Tibial artery (tissue), 4 donors: ENCODE measurements at regions not wholly inside any gene's neighbourhood (a gene's known extent, or its start where the extent isn't known, plus 50 kb on each side); places are given as distances from the start of the nearest gene placed in this dataset.
A peak's percentile ranks its signal among the peaks of the same experiment; 100 is the strongest.

ENCODE experiments used
- DNase-seq, 2 donors: peaks; one replicate each; pipeline ENCODE4 v3.0.0-alpha.2; 2019
- H3K27ac ChIP-seq, 2 donors: fragments of 200-600 bp; sonication (generic) in 1 of 2; 1 replicate in 1 of 2; 2 replicates in 1 of 2; pipeline ENCODE4 v1.5.1; 2018 to 2019; ENCODE audit warnings: mild to moderate bottlenecking in 1 of 2
- H3K27me3 ChIP-seq, 2 donors: fragments of 200-600 bp; sonication (generic) in 1 of 2; one replicate each; pipeline versions ENCODE4 v1.5.1 to v1.6.0; 2016 to 2019
- H3K36me3 ChIP-seq, 3 donors: fragments of 200-600 bp; sonication (generic) in 2 of 3; one replicate each; pipeline ENCODE4 v1.5.1; 2016 to 2019; ENCODE audit warnings: mild to moderate bottlenecking in 2 of 3
- H3K4me1 ChIP-seq, 4 donors: fragments of 200-600 bp; sonication (generic) in 2 of 4; 1 replicate in 3 of 4; 2 replicates in 1 of 4; pipeline ENCODE4 v1.5.1; 2016 to 2019
- H3K4me3 ChIP-seq, 2 donors: fragments of 200-600 bp; sonication (generic) in 1 of 2; 1 replicate in 1 of 2; 2 replicates in 1 of 2; pipeline ENCODE4 v1.5.1; 2018 to 2019; ENCODE audit warnings: mild to moderate bottlenecking in 2 of 2
- H3K9me3 ChIP-seq, 3 donors: fragments of 200-600 bp; sonication (generic) in 1 of 3; one replicate each; pipeline ENCODE4 v1.5.1; 2016 to 2019
- intact Hi-C: fragments of 100-400 bp; cut with DNase I; formaldehyde crosslinking; loops from one replicate; pipeline ENCODE4 v1.15.0; 2023; ENCODE audit warnings: low total_unique reads
- TF ChIP-seq, protein P1 (sequence below), 2 experiments: fragments of 200-600 bp in 1 of 2; fragments of 450-650 bp in 1 of 2; IDR thresholded peaks; one replicate each; pipeline ENCODE4 v1.5.1; 2017 to 2019; ENCODE audit warnings: antibody characterized with exemption in 2 of 2, mild to moderate bottlenecking in 1 of 2, moderate library complexity in 1 of 2

DNA sequence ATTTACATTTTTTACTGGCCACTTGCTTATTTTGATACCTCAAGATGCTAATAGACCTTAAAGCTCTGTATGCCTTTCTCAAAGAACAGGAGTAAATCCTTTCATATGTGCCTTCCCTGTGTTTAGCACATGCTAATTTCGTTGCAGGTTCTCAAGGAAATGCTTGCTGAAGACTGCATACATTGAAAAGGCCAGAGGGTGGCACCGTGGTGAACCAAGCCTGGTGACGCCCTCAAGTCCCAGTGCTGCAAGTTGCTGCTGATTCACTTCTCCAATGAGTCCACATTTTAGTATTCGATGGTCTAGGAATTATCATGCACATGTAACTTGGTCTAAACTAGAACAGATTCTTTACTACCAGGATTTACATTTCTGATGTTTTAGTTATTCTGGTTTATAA lies 94.1 kb downstream of the CLDN17 start:
- Histone ChIP-seq H3K4me3 (no peak overlapping the region), H3K36me3 (no peaks in the 10 kb centered on the region), H3K27me3 (no peaks in the 10 kb centered on the region), H3K9me3 (no peaks in the 10 kb centered on the region), H3K27ac (no peak overlapping the region), H3K4me1 (no peaks in the 10 kb centered on the region)
- intact Hi-C loops: no loop called here
- no peak for DNase-seq
- TF ChIP-seq, protein P1, sequence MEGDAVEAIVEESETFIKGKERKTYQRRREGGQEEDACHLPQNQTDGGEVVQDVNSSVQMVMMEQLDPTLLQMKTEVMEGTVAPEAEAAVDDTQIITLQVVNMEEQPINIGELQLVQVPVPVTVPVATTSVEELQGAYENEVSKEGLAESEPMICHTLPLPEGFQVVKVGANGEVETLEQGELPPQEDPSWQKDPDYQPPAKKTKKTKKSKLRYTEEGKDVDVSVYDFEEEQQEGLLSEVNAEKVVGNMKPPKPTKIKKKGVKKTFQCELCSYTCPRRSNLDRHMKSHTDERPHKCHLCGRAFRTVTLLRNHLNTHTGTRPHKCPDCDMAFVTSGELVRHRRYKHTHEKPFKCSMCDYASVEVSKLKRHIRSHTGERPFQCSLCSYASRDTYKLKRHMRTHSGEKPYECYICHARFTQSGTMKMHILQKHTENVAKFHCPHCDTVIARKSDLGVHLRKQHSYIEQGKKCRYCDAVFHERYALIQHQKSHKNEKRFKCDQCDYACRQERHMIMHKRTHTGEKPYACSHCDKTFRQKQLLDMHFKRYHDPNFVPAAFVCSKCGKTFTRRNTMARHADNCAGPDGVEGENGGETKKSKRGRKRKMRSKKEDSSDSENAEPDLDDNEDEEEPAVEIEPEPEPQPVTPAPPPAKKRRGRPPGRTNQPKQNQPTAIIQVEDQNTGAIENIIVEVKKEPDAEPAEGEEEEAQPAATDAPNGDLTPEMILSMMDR (IDR thresholded peaks at IDR 0.05): peak in 1 of 2 experiments; percentile 10

DNA sequence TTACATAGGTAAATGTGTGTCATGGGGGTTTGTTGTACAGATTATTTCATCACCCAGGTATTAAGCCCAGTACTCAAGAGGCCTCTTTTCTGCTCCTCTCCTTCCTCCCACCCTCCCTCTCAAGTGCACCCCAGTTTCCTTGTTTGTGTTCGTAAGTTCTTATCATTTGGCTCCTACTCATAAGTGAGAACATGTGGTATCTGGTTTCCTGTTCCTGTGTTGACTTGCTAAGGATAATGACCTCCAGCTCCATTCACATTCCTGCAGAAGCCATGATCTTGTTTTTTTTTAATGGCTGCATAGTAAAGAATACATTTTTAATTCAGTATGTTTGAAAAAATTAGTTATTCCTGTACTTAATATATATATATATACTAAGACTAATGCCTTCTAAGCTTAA lies 107.7 kb downstream of the CLDN17 start:
- H3K36me3 ChIP-seq: no peaks in the 10 kb centered on the region
- TF ChIP-seq, protein P1 (IDR thresholded peaks at IDR 0.05): no peak
- no peak overlapping the region for H3K27ac ChIP-seq
- no peak overlapping the region for H3K4me3 ChIP-seq
- intact Hi-C loops: no loop called here
- no peaks in the 10 kb centered on the region for H3K4me1 ChIP-seq
- no peak for DNase-seq
- no peaks in the 10 kb centered on the region for H3K9me3 ChIP-seq
- no peaks in the 10 kb centered on the region for H3K27me3 ChIP-seq

GRCh38 chr21:30057108-30057507 lies 109.5 kb downstream of the CLDN17 start:
- TF ChIP-seq, protein P1 (IDR thresholded peaks at IDR 0.05): no peak
- Histone ChIP-seq H3K36me3 (no peaks in the 10 kb centered on the region), H3K4me1 (no peaks in the 10 kb centered on the region), H3K27ac (no peak overlapping the region), H3K9me3 (no peaks in the 10 kb centered on the region), H3K4me3 (no peak overlapping the region), H3K27me3 (no peaks in the 10 kb centered on the region)
- DNase-seq: no peak
- intact Hi-C loops: no loop called here

GRCh38 chr21:30048570-30048969 lies 108.8 kb upstream of the GRIK1 start:
- Histone ChIP-seq H3K9me3 (no peaks in the 10 kb centered on the region), H3K27ac (no peak overlapping the region), H3K27me3 (no peaks in the 10 kb centered on the region), H3K4me3 (no peak overlapping the region), H3K36me3 (no peaks in the 10 kb centered on the region), H3K4me1 (no peaks in the 10 kb centered on the region)
- DNase-seq: no peak
- TF ChIP-seq, protein P1 (IDR thresholded peaks at IDR 0.05): no peak
- intact Hi-C loops: no loop called here

- Histone ChIP-seq H3K4me1 (no peaks in the 10 kb centered on the region), H3K4me3 (no peak overlapping the region), H3K27me3 (no peaks in the 10 kb centered on the region), H3K36me3 (no peaks in the 10 kb centered on the region), H3K9me3 (peaks cover 0 to 5% (median 3%) of the 10 kb centered on the region in 3 donors), H3K27ac (no peak overlapping the region)
- TF ChIP-seq, protein P1 (IDR thresholded peaks at IDR 0.05): peak; percentile 67 to 83
- intact Hi-C loops: no loop called here
- DNase-seq: no peak
These were observed 104.8 kb upstream of the GRIK1 start for GRCh38 chr21:30044447-30045064.

- Histone ChIP-seq H3K4me3 (no peak overlapping the region), H3K36me3 (no peaks in the 10 kb centered on the region), H3K9me3 (peaks cover 0 to 5% (median 3%) of the 10 kb centered on the region in 3 donors), H3K4me1 (no peaks in the 10 kb centered on the region), H3K27me3 (no peaks in the 10 kb centered on the region), H3K27ac (no peak overlapping the region)
- TF ChIP-seq, protein P1 (IDR thresholded peaks at IDR 0.05): no peak
- DNase-seq: no peak
- intact Hi-C loops: no loop called here
These were observed 102.6 kb upstream of the GRIK1 start for GRCh38 chr21:30042443-30042842.
